Activated CD4-positive, alpha-beta T cell treated with anti-CD3 and anti-CD28 coated beads for 36 hours (primary cell): ENCODE measurements at regions not wholly inside any gene's neighbourhood (a gene's known extent, or its start where the extent isn't known, plus 50 kb on each side); places are given as distances from the start of the nearest gene placed in this dataset.
A peak's percentile ranks its signal among the peaks of the same experiment; 100 is the strongest.

ENCODE experiments used
- ATAC-seq: fragments of 200-7000 bp; cut with Tn5 transposase; one replicate; pipeline ENCODE4 v1.10.0; 2021; ENCODE audit warnings: mild to moderate bottlenecking, moderate library complexity
- CTCF ChIA-PET: fragments of 350-600 bp; sonication (Branson Sonifier 250); formaldehyde crosslinking; loops from one replicate; lab custom pipeline; 2021; ENCODE audit warnings: antibody characterized with exemption; lab: Charles Lee
- POLR2A ChIA-PET: fragments of 350-600 bp; sonication (Branson Sonifier 250); formaldehyde crosslinking; loops from one replicate; lab custom pipeline; 2021; ENCODE audit warnings: antibody characterized with exemption, inconsistent platforms; lab: Charles Lee
- DNase-seq: peaks from one replicate; pipeline ENCODE4 v3.0.0-alpha.2; 2020
- H3K27ac Mint-ChIP-seq: one replicate; pipeline ENCODE4 v1.8.0; 2021; ENCODE audit warnings: mixed read lengths
- H3K27me3 Mint-ChIP-seq: one replicate; pipeline ENCODE4 v1.8.0; 2021; ENCODE audit warnings: mixed read lengths
- H3K36me3 Mint-ChIP-seq: one replicate; pipeline ENCODE4 v1.8.0; 2021; ENCODE audit warnings: low read depth, mixed read lengths
- H3K4me1 Mint-ChIP-seq: one replicate; pipeline ENCODE4 v1.8.0; 2021; ENCODE audit warnings: mixed read lengths
- H3K4me3 Mint-ChIP-seq: one replicate; pipeline ENCODE4 v1.8.0; 2021; ENCODE audit warnings: mild to moderate bottlenecking, moderate library complexity, mixed read lengths
- H3K9me3 Mint-ChIP-seq: one replicate; pipeline ENCODE4 v1.8.0; 2021; ENCODE audit warnings: low read depth, mixed read lengths
- intact Hi-C, 2 experiments: fragments of 100-400 bp; cut with DNase I in 1 of 2; cut with micrococcal nuclease in 1 of 2; formaldehyde crosslinking; loops; one replicate each; pipeline versions ENCODE4 v1.14.2 to v1.15.1; 2022 to 2024; cut with DNase I, micrococcal nuclease

DNA sequence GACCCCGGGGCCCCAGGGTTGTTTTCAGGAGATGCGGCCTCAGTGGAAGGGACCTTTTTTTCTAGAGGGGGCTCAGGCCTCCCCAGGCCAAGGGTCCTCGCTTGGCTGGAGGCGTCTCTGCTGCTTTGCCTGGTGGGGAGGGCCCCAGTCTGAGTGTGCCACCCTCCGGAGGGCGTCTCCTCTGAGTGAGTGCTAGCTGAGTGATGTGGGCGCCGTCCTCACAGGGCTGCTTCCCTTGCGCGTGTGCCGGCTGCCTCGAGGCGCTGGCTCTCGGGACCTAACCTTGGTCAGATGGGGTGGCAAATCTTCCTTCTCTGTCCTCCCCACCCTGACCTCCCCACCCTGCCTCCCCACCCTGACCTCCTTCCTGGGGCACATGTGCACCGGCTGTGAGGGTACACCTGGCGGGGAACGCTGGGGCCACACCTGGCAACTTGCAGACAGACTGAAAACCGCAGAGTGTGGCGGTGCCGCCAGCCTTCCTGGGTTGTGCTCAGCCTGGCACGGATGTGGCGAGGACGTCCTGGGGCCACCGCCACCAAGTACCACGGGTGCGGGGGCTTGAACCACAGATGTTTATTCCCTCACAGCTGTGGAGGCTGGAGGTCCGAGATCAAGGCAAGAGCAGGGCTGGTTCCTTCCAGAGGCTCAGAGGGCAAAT, 93.0 kb upstream of the TTC34 start:
- H3K27ac Mint-ChIP-seq = no peak overlapping the region
- peak; percentile 61 for ATAC-seq
- peaks cover 6% of the 10 kb centered on the region for H3K9me3 Mint-ChIP-seq
- H3K36me3 Mint-ChIP-seq = no peaks in the 10 kb centered on the region
- POLR2A ChIA-PET = no interaction called here
- DNase-seq = peak; percentile 23
- no peak overlapping the region for H3K4me3 Mint-ChIP-seq
- CTCF ChIA-PET = interaction anchor here (0.6 kb wide), 1 partner anchor 462 kb away, joined by 3 read pairs; no protein-coding TSS in a partner anchor
- H3K27me3 Mint-ChIP-seq = no peaks in the 10 kb centered on the region
- intact Hi-C loops = no loop called here
- peaks cover 9% of the 10 kb centered on the region for H3K4me1 Mint-ChIP-seq

DNA sequence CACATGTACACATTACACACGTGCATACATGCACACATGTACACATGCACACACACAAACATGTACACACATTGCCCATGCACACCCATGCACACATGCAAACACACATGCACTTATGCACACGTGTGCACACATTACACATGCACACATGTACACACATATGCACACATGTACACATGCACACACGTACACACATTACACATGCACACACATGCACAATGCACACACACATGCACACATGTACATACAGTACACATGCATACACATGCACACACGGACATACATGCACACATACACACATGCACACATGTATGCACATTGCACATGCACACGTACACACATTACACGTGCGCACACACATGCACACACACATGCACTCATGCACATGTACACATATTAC, 95.3 kb upstream of the TTC34 start:
- Mint-ChIP-seq H3K36me3 (no peaks in the 10 kb centered on the region), H3K9me3 (peaks cover 6% of the 10 kb centered on the region), H3K27me3 (no peaks in the 10 kb centered on the region), H3K4me3 (no peak overlapping the region), H3K4me1 (peaks cover 9% of the 10 kb centered on the region), H3K27ac (no peak overlapping the region)
- CTCF ChIA-PET = no interaction called here
- POLR2A ChIA-PET = no interaction called here
- ATAC-seq (no peak), DNase-seq (no peak)
- intact Hi-C loops = no loop called here

DNA sequence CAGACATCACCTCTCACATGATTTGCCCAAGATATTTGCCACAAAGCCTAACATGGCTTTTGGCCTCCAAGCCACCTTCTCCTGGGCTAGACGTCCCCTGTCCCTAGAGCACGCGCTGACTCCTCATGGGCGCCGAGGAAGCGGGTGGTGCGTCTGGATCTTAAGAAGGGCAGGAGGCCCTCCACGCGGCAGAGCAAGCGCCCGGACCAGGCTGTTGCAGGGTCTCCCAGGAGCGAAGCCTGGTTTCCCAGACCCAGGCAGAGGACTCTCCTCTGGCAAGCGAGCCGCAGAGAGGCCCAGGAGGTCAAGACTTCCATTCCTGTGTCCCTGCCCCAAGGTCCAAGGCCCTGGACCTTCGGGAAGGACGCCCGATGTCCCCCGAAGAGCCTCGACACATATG, 101.7 kb upstream of the TTC34 start:
- CTCF ChIA-PET = no interaction called here

DNA sequence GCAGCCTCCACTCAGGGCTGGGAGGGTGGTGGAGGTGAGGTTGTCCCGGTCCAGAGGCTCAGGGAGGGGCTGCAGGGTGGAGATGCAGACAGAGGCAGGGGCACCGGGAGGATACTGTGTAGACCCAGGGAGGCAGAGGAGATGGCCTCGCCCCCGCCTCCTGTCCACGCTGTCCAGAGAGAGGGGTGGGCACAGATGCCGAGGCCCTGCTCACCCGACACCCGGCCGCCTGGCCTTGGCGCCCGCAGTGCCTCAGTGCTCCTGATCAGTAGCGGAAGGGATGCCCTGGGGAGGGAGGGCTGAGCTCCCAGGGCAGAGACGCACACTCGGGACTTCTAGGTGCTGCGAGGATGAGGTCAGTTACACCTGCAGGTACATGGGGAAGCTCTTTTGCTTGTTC, 102.7 kb upstream of the TTC34 start:
- DNase-seq (no peak), ATAC-seq (no peak)
- intact Hi-C loops = no loop called here
- Mint-ChIP-seq H3K4me1 (no peaks in the 10 kb centered on the region), H3K9me3 (no peaks in the 10 kb centered on the region), H3K4me3 (no peak overlapping the region), H3K27ac (no peak overlapping the region), H3K36me3 (no peaks in the 10 kb centered on the region), H3K27me3 (no peaks in the 10 kb centered on the region)
- POLR2A ChIA-PET = no interaction called here
- CTCF ChIA-PET = no interaction called here

More for the DNA sequence above, 101.7 kb upstream of the TTC34 start:
- no peak overlapping the region for H3K27ac Mint-ChIP-seq
- POLR2A ChIA-PET = no interaction called here
- no peaks in the 10 kb centered on the region for H3K9me3 Mint-ChIP-seq
- H3K36me3 Mint-ChIP-seq = no peaks in the 10 kb centered on the region
- H3K4me1 Mint-ChIP-seq = no peaks in the 10 kb centered on the region
- no peak for DNase-seq
- no peaks in the 10 kb centered on the region for H3K27me3 Mint-ChIP-seq
- intact Hi-C loops = no loop called here
- ATAC-seq = no peak
- no peak overlapping the region for H3K4me3 Mint-ChIP-seq

DNA sequence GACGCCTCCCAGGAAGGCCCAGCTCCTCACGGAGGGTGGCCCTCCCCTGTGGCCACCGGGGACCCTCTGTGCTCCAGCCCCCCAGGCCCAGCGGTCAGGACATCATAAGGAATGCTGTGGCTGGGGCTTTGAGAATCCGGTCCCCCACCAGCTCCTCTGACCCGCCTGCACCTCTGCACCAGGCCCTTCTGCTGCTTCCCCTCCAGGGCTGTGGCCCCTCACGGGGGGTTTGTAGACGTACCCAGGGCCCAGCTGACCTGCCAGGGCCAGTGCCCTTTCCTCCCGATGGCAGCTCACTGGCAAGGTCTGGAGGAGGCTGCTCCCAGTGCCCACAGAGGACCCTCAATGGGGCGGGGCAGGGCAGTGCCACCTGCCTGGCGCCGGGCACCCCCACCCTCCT, 103.9 kb upstream of the TTC34 start:
- Mint-ChIP-seq H3K4me1 (no peaks in the 10 kb centered on the region), H3K27me3 (no peaks in the 10 kb centered on the region), H3K9me3 (no peaks in the 10 kb centered on the region), H3K27ac (no peak overlapping the region), H3K4me3 (no peak overlapping the region), H3K36me3 (no peaks in the 10 kb centered on the region)
- no peak for DNase-seq
- ATAC-seq = no peak
- ChIA-PET CTCF (no interaction called here), POLR2A (no interaction called here)
- intact Hi-C loops = no loop called here

DNA sequence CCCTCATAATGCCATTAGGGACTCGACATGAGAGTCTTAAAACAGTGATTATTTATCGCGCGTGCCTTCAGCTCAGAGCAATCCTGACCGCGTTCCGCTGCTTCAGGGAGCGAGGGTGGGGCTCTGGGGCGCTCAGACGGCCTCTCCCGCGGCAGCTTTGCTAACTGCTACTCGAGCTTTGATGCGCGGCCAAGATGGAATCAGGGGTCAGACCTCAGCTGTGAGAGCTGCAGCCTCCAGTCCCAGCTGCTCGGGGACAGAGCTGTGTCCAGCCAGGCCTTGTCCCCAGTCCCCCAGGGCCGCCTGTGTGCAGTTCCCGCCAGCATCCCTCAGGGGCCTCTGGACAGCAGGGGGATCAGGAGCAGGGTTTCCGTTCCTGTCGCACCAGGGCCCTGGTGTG, 104.6 kb upstream of the TTC34 start:
- intact Hi-C loops = no loop called here
- no peaks in the 10 kb centered on the region for H3K4me1 Mint-ChIP-seq
- POLR2A ChIA-PET = no interaction called here
- DNase-seq (no peak), ATAC-seq (no peak)
- H3K9me3 Mint-ChIP-seq = no peaks in the 10 kb centered on the region
- no peaks in the 10 kb centered on the region for H3K36me3 Mint-ChIP-seq
- H3K27ac Mint-ChIP-seq = no peak overlapping the region
- no peak overlapping the region for H3K4me3 Mint-ChIP-seq
- H3K27me3 Mint-ChIP-seq = no peaks in the 10 kb centered on the region
- CTCF ChIA-PET = no interaction called here

DNA sequence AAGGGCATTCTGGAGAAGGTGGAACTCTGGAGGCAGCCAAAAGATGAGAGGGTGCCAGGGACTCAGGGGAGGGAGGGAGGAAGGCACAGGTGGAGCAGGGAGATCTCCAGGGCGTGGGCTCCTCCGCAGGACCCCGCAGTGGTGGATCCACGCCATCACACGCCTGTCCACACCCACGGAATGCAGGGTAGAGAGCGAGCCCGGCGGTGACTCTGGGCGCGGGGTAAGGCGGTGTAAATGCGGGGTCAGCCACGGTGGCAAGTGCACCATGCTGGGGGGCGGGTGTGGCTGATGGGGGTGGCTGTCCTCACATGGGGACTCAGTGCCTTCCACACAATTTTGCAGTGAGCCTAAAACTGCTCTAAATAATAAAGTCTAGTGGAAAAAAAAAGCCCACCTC, 105.1 kb upstream of the TTC34 start:
- H3K36me3 Mint-ChIP-seq = no peaks in the 10 kb centered on the region
- intact Hi-C loops = no loop called here
- CTCF ChIA-PET = no interaction called here
- no peaks in the 10 kb centered on the region for H3K4me1 Mint-ChIP-seq
- H3K4me3 Mint-ChIP-seq = no peak overlapping the region
- POLR2A ChIA-PET = no interaction called here
- H3K9me3 Mint-ChIP-seq = no peaks in the 10 kb centered on the region
- DNase-seq (no peak), ATAC-seq (no peak)
- no peak overlapping the region for H3K27ac Mint-ChIP-seq
- no peaks in the 10 kb centered on the region for H3K27me3 Mint-ChIP-seq

DNA sequence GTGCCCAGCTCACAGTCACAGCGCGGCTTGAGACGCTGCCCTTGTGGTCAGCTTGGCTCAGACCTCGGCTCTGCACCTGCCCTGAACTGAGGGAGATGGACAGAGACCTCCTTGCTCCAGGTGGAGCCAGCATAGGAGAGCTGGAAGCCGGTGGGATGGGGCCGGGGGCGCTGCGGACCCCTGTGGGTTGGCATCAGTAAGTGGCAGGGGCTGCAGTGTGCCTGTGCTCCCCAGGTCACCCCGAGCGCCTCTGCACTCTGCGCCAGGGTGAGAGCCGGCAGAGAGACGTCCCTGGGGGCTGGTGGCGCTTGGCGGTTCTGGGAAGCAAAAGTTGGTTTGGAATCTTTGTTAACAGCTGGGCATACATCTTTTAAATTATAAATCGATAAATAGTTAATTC, 105.6 kb upstream of the TTC34 start:
- Mint-ChIP-seq H3K27ac (no peak overlapping the region), H3K9me3 (no peaks in the 10 kb centered on the region), H3K4me1 (no peaks in the 10 kb centered on the region), H3K27me3 (no peaks in the 10 kb centered on the region), H3K4me3 (no peak overlapping the region), H3K36me3 (no peaks in the 10 kb centered on the region)
- DNase-seq (no peak), ATAC-seq (no peak)
- ChIA-PET POLR2A (no interaction called here), CTCF (no interaction called here)
- intact Hi-C loops = no loop called here

DNA sequence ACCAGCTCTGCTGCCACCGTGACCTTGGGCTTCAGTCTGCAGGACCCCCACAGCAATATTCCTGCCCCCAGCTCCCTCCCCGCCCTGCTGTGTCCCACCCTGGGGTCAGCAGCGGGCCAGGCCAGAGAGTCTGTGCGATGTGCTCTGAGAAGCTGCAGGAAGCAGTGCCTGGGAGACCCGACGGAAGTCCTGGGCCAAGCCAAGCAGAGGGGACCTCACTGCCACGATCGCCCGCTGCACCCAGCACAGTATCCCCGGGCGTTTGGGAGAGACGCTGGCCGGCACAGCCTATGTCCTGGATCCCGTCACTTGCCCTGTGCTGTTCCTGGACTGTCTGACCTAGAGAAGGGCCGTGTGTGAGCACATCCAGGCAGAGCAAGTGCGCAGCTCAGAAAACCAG, 106.6 kb upstream of the TTC34 start:
- no peaks in the 10 kb centered on the region for H3K27me3 Mint-ChIP-seq
- ATAC-seq (no peak), DNase-seq (no peak)
- ChIA-PET POLR2A (no interaction called here), CTCF (no interaction called here)
- intact Hi-C loops = no loop called here
- no peaks in the 10 kb centered on the region for H3K9me3 Mint-ChIP-seq
- no peak overlapping the region for H3K4me3 Mint-ChIP-seq
- H3K27ac Mint-ChIP-seq = no peak overlapping the region
- no peaks in the 10 kb centered on the region for H3K4me1 Mint-ChIP-seq
- H3K36me3 Mint-ChIP-seq = no peaks in the 10 kb centered on the region

DNA sequence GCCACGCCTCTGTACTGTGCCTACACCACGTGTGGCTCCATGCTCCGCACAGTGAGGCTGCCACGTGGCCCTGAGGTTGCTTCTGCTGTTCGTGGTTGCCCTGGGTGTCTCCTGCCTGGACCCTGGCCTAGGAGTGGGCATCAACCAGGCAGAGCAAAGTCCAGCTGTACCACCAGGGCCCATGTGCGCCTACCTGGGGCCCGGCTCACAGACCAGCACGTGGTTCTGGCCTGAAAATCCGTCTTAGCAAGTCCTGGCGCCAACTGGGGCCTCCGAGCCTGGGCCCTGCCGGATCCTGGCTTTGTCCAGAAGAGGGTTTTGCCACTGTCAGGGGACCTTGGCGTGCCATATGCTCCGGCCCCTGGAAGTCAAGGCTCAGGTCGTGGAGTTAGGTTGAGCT, 107.1 kb upstream of the TTC34 start:
- H3K9me3 Mint-ChIP-seq = no peaks in the 10 kb centered on the region
- intact Hi-C loops = no loop called here
- DNase-seq (no peak), ATAC-seq (no peak)
- no peaks in the 10 kb centered on the region for H3K36me3 Mint-ChIP-seq
- no peak overlapping the region for H3K27ac Mint-ChIP-seq
- CTCF ChIA-PET = interaction anchor here (1.3 kb wide), 1 partner anchor 13 kb away, joined by 5 read pairs; no protein-coding TSS in a partner anchor
- no peak overlapping the region for H3K4me3 Mint-ChIP-seq
- H3K4me1 Mint-ChIP-seq = no peaks in the 10 kb centered on the region
- POLR2A ChIA-PET = no interaction called here
- no peaks in the 10 kb centered on the region for H3K27me3 Mint-ChIP-seq

DNA sequence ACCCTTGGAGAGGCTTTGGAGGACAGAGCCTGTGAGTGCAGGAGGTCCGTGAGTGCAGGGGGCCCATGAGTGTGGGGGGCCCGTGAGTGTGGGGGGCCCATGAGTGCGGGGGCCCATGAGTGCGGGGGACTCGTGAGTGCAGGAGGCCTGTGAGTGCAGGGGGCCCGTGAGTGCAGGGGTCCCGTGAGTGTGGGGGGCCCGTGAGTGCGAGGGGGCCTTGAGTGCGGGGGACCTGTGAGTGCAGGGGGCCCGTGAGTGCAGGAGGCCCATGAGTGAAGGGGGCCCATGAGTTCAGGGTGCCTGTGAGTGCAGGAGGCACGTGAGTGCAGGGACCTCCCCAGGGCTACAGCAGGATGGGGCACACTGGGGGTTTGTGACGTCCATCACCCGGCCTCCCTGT, 108.3 kb upstream of the TTC34 start:
- no peak overlapping the region for H3K27ac Mint-ChIP-seq
- ATAC-seq (no peak), DNase-seq (no peak)
- no peak overlapping the region for H3K4me3 Mint-ChIP-seq
- ChIA-PET POLR2A (no interaction called here), CTCF (interaction anchor here (1.3 kb wide), 1 partner anchor 12 kb away, joined by 5 read pairs; no protein-coding TSS in a partner anchor)
- no peaks in the 10 kb centered on the region for H3K9me3 Mint-ChIP-seq
- intact Hi-C loops = no loop called here
- no peaks in the 10 kb centered on the region for H3K27me3 Mint-ChIP-seq
- no peaks in the 10 kb centered on the region for H3K4me1 Mint-ChIP-seq
- H3K36me3 Mint-ChIP-seq = no peaks in the 10 kb centered on the region

DNA sequence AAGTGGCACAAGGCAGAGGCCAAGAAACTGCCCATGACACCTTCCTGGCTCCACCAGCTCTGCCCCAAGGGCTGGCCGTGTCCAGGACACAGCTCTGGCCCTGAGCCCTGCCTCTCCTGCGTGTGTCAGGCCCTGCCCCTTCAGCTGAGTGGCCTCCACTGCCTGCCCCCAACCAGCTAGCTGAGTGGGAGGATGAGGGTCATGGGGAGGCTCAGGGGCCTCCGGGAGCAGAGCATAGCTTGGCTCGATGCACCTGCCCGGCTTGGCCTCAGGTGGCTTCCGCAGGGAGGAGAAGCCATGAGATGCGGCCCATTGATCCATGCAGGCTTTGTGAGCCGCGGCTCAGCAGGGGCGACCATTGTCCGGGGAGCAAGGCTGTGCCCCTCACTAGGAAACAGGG, 108.7 kb upstream of the TTC34 start:
- intact Hi-C loops = no loop called here
- Mint-ChIP-seq H3K27me3 (no peaks in the 10 kb centered on the region), H3K4me1 (no peaks in the 10 kb centered on the region), H3K27ac (no peak overlapping the region), H3K4me3 (no peak overlapping the region), H3K9me3 (no peaks in the 10 kb centered on the region), H3K36me3 (no peaks in the 10 kb centered on the region)
- DNase-seq = no peak
- ChIA-PET CTCF (no interaction called here), POLR2A (no interaction called here)
- ATAC-seq = no peak
